Endothelial cell of umbilical vein (primary cell): ENCODE measurements at regions not wholly inside any gene's neighbourhood (a gene's known extent, or its start where the extent isn't known, plus 50 kb on each side); places are given as distances from the start of the nearest gene placed in this dataset.

ENCODE experiments used
- BruUV-seq: library from RNA; stranded (reverse); fragments of 400-500 nt; replicated peaks from 2 replicates; lab custom pipeline; 2021; lab: Mats Ljungman, UMichigan
- CTCF ChIA-PET: fragments of 300-600, 350-600 bp; sonication (Branson Sonifier 250); formaldehyde crosslinking; loops from one replicate; lab custom pipeline; 2021; ENCODE audit warnings: antibody characterized with exemption, inconsistent platforms; lab: Charles Lee
- POLR2A ChIA-PET: fragments of 300-600, 350-600 bp; sonication (Branson Sonifier 250); formaldehyde crosslinking; loops from one replicate; lab custom pipeline; 2021; ENCODE audit warnings: antibody characterized with exemption, inconsistent platforms; lab: Charles Lee
- DNase-seq: peaks from one replicate; pipeline ENCODE4 v3.0.0-alpha.2; 2011; ENCODE audit warnings: low read depth, low spot score
- FAIRE-seq: peaks from 2 replicates; lab custom pipeline; 2011; peaks lifted over from hg19 to GRCh38; lab: Jason Lieb, UNC
- H2AFZ ChIP-seq: 2 replicates; pipeline ENCODE4 v1.6.0; 2012; ENCODE audit warnings: low read depth, low read length, control low read depth, inconsistent platforms
- H3K27ac ChIP-seq: 2 replicates; pipeline ENCODE4 v1.5.1; 2011; ENCODE audit warnings: low read depth, mild to moderate bottlenecking, control low read depth, low read length, moderate library complexity; ENCODE audit not compliant: insufficient read depth
- H3K27me3 ChIP-seq, 2 experiments: 2 replicates each; pipeline versions ENCODE4 v1.6.0 to v1.6.1; 2011; ENCODE audit warnings: low read length in 2 of 2, mixed read lengths in 1 of 2; ENCODE audit not compliant: control insufficient read depth in 2 of 2, insufficient read depth in 2 of 2
- H3K36me3 ChIP-seq, 2 experiments: 2 replicates in 1 of 2; 3 replicates in 1 of 2; pipeline ENCODE4 v1.5.1; 2011; ENCODE audit warnings: low read length in 2 of 2, mild to moderate bottlenecking in 1 of 2, moderate library complexity in 1 of 2; ENCODE audit not compliant: control insufficient read depth in 2 of 2, insufficient read depth in 2 of 2; ENCODE audit errors: extremely low read depth in 1 of 2
- H3K4me1 ChIP-seq: 3 replicates; pipeline ENCODE4 v1.5.1; 2011; ENCODE audit warnings: mild to moderate bottlenecking, low read length; ENCODE audit not compliant: control insufficient read depth, insufficient read depth; ENCODE audit errors: extremely low read depth
- H3K4me2 ChIP-seq: 2 replicates; pipeline ENCODE4 v1.6.1; 2011; ENCODE audit warnings: low read length, control low read depth, mixed read lengths; ENCODE audit not compliant: insufficient read depth
- H3K4me3 ChIP-seq, 3 experiments: fragments of 200-600 bp in 1 of 3; sonication (generic), shearing (Covaris generic) in 1 of 3; replicated peaks in 1 of 3; 2 replicates each; pipeline ENCODE4 v1.5.1; 2011 to 2016; ENCODE audit warnings: control low read depth in 3 of 3, low read length in 3 of 3, mild to moderate bottlenecking in 2 of 3, inconsistent platforms in 1 of 3, low read depth in 1 of 3, moderate library complexity in 1 of 3; ENCODE audit not compliant: insufficient read depth in 1 of 3
- H3K79me2 ChIP-seq: 2 replicates; pipeline ENCODE4 v1.6.0; 2012; ENCODE audit warnings: low read length, inconsistent platforms; ENCODE audit not compliant: control insufficient read depth, insufficient read depth
- H3K9ac ChIP-seq: replicated peaks from 2 replicates; pipeline ENCODE3; 2011; ENCODE audit warnings: low read length, control low read depth; ENCODE audit not compliant: insufficient read depth; ENCODE audit errors: extremely low read depth
- H3K9me1 ChIP-seq: replicated peaks from 3 replicates; pipeline ENCODE4 v1.6.0; 2011; ENCODE audit warnings: mild to moderate bottlenecking, low read length; ENCODE audit not compliant: control insufficient read depth, insufficient read depth; ENCODE audit errors: extremely low read depth
- H3K9me3 ChIP-seq: replicated peaks from 2 replicates; pipeline ENCODE4 v1.5.1; 2012; ENCODE audit warnings: low read length, inconsistent platforms; ENCODE audit not compliant: control insufficient read depth, insufficient read depth
- H4K20me1 ChIP-seq: replicated peaks from 2 replicates; pipeline ENCODE3; 2011; ENCODE audit warnings: mild to moderate bottlenecking, low read length; ENCODE audit not compliant: control insufficient read depth, insufficient read depth; ENCODE audit errors: extremely low read depth
- EZH2 ChIP-seq: IDR thresholded peaks from 2 replicates; pipeline ENCODE4 v1.6.1; 2012; ENCODE audit warnings: borderline replicate concordance, low read depth, mild to moderate bottlenecking, moderate library complexity, low read length, inconsistent platforms; ENCODE audit not compliant: severe bottlenecking
- FOS ChIP-seq: IDR thresholded peaks from 2 replicates; pipeline ENCODE4 v1.6.1; 2011; ENCODE audit warnings: mild to moderate bottlenecking, low read length, moderate library complexity, borderline replicate concordance; ENCODE audit not compliant: insufficient read depth
- GATA2 ChIP-seq: IDR thresholded peaks from 2 replicates; pipeline ENCODE4 v1.7.0; 2011; ENCODE audit warnings: low read depth, mild to moderate bottlenecking, moderate library complexity, mixed read lengths, low read length; ENCODE audit not compliant: insufficient read length, insufficient read depth
- JUN ChIP-seq: IDR thresholded peaks from 2 replicates; pipeline ENCODE4 v1.6.1; 2011; ENCODE audit warnings: borderline replicate concordance, low read depth; ENCODE audit not compliant: insufficient read length, insufficient read depth
- MYC ChIP-seq: IDR thresholded peaks from one replicate; pipeline ENCODE4 v1.6.1; 2011; ENCODE audit warnings: mild to moderate bottlenecking, low read depth, low read length
- POLR2A ChIP-seq: IDR thresholded peaks from 2 replicates; pipeline ENCODE4 v1.6.1; 2012; ENCODE audit warnings: low read depth, mild to moderate bottlenecking, control low read depth, low read length
- POLR2AphosphoS5 ChIP-seq: IDR thresholded peaks from 2 replicates; pipeline ENCODE4 v1.6.1; 2012; ENCODE audit warnings: low read depth, mild to moderate bottlenecking, control low read depth, low read length, moderate library complexity; ENCODE audit not compliant: insufficient read depth
- dilution Hi-C: fragments of 300-500 bp; cut with MboI; formaldehyde crosslinking; loops from one replicate; pipeline ENCODE4 v1.15.0; 2019; ENCODE audit warnings: low sequenced_read_pairs; ENCODE audit not compliant: extremely low pct_ligation_motif_present
- intact Hi-C: fragments of 100-400 bp; cut with micrococcal nuclease; formaldehyde crosslinking; loops from one replicate; pipeline ENCODE4 v1.10.0; 2022
- TF ChIP-seq, protein P1 (sequence below): IDR thresholded peaks from 2 replicates; pipeline ENCODE4 v1.6.1; 2011; ENCODE audit not compliant: insufficient read depth, insufficient read length
- TF ChIP-seq, protein P2 (sequence below), 2 donors: IDR thresholded peaks; 1 replicate in 1 of 2; 2 replicates in 1 of 2; pipeline ENCODE4 v1.5.1; 2011; ENCODE audit warnings: low read length in 2 of 2, mild to moderate bottlenecking in 2 of 2, moderate library complexity in 2 of 2, control low read depth in 1 of 2, inconsistent platforms in 1 of 2, low read depth in 1 of 2; ENCODE audit not compliant: insufficient read depth in 1 of 2; ENCODE audit errors: extremely low read depth in 1 of 2

DNA sequence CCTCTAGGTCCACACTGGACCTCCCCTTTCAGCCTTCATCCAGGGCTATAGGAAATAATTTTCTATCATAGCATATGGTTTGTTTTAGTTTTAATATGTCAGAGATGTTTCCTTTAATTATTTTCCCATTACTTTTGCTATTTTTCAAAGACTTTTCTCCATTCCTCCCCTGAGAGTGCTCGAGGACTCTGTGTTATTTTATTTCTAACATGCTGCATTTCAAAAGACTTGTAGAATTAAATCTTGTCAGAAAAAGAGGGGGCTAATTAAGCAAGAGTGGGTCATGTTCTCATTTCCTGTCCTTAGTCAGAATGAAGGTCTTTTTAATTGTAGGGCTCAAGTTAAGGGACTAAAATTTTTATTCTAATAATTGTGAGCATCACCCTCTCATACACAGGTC is 71.6 kb upstream of the CTTNBP2 start:
- Histone ChIP-seq H3K27me3 (no peaks in the 10 kb centered on the region), H4K20me1 (no peaks in the 10 kb centered on the region), H3K79me2 (no peaks in the 10 kb centered on the region), H2AFZ (no peak overlapping the region), H3K4me1 (no peaks in the 10 kb centered on the region), H3K9me1 (no peaks in the 10 kb centered on the region), H3K4me3 (no peak overlapping the region), H3K36me3 (no peaks in the 10 kb centered on the region), H3K27ac (no peak overlapping the region), H3K9me3 (no peaks in the 10 kb centered on the region), H3K9ac (no peak overlapping the region), H3K4me2 (no peak overlapping the region)
- TF ChIP-seq, protein P1, sequence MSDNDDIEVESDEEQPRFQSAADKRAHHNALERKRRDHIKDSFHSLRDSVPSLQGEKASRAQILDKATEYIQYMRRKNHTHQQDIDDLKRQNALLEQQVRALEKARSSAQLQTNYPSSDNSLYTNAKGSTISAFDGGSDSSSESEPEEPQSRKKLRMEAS, result no peak
- TF ChIP-seq POLR2A (no peak), EZH2 (no peak), JUN (no peak), FOS (no peak)
- TF ChIP-seq, protein P2, sequence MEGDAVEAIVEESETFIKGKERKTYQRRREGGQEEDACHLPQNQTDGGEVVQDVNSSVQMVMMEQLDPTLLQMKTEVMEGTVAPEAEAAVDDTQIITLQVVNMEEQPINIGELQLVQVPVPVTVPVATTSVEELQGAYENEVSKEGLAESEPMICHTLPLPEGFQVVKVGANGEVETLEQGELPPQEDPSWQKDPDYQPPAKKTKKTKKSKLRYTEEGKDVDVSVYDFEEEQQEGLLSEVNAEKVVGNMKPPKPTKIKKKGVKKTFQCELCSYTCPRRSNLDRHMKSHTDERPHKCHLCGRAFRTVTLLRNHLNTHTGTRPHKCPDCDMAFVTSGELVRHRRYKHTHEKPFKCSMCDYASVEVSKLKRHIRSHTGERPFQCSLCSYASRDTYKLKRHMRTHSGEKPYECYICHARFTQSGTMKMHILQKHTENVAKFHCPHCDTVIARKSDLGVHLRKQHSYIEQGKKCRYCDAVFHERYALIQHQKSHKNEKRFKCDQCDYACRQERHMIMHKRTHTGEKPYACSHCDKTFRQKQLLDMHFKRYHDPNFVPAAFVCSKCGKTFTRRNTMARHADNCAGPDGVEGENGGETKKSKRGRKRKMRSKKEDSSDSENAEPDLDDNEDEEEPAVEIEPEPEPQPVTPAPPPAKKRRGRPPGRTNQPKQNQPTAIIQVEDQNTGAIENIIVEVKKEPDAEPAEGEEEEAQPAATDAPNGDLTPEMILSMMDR (IDR thresholded peaks at IDR 0.05; ENCODE audit: extremely low read depth in 1 of 2, insufficient read depth in 1 of 2, low read depth in 1 of 2, low read length in 2 of 2), result no peak
- BruUV-seq, result no TSS peak
- intact Hi-C loops, result no loop called here
- POLR2A ChIA-PET, result no interaction called here
- CTCF ChIA-PET, result no interaction called here
- FAIRE-seq (no peak), DNase-seq (no peak)
- dilution Hi-C loops, result no loop called here

DNA sequence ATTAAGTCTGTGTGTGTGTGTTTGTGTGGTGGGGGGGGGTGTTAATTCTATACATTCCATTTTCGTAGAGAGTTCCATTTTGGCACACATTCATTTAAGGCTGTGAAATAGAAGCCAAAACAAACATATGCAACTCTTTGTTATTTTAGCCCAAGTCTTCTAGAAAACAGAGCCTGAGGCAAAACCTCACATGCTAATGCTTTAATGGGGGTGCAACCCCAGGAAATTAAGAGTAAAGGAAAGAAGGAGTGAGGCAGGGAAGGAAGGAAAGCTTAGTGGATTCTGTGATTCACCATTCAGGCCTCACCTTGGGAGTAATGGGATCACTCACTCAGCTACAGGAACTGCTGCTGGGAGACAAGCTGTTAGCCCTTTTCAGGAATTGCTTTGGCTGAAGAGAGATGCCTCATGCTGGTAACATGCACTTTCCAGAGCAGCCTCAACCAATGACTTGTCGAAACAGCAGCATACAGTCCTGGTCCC is 73.0 kb upstream of the CTTNBP2 start:
- Histone ChIP-seq H3K9me1 (no peaks in the 10 kb centered on the region), H3K9ac (no peak overlapping the region), H3K27ac (no peak overlapping the region), H3K79me2 (no peaks in the 10 kb centered on the region), H3K4me3 (no peak overlapping the region), H3K9me3 (no peaks in the 10 kb centered on the region), H3K4me1 (no peaks in the 10 kb centered on the region), H3K4me2 (no peak overlapping the region), H3K27me3 (no peaks in the 10 kb centered on the region), H2AFZ (no peak overlapping the region), H3K36me3 (no peaks in the 10 kb centered on the region), H4K20me1 (no peaks in the 10 kb centered on the region)
- dilution Hi-C loops, result no loop called here
- ChIA-PET POLR2A (no interaction called here), CTCF (no interaction called here)
- no TSS peak for BruUV-seq
- no peak for FAIRE-seq
- TF ChIP-seq EZH2 (no peak), GATA2 (no peak), JUN (no peak), POLR2AphosphoS5 (no peak), MYC (no peak), POLR2A (no peak), FOS (no peak)
- TF ChIP-seq, protein P2 (IDR thresholded peaks at IDR 0.05; ENCODE audit: extremely low read depth in 1 of 2, insufficient read depth in 1 of 2, low read depth in 1 of 2, low read length in 2 of 2), result no peak
- TF ChIP-seq, protein P1, result no peak
- intact Hi-C loops, result no loop called here
- DNase-seq, result peak; percentile 3
